PC-3 (cell line): ENCODE measurements at regions not wholly inside any gene's neighbourhood (a gene's known extent, or its start where the extent isn't known, plus 50 kb on each side); places are given as distances from the start of the nearest gene placed in this dataset.

Experiments used
- CTCF ChIP-seq: fragments of 300-600 bp; sonication (generic); conservative IDR thresholded peaks from 2 replicates; pipeline ENCODE4 v1.5.1; 2017; ENCODE audit warnings: antibody characterized with exemption, low read depth, mild to moderate bottlenecking, low read length
- EZH2 ChIP-seq: fragments of 300-600 bp; sonication (generic); IDR thresholded peaks from one replicate; pipeline ENCODE4 v1.6.1; 2017; ENCODE audit warnings: antibody characterized with exemption, mild to moderate bottlenecking, low read length; ENCODE audit not compliant: unreplicated experiment

DNA sequence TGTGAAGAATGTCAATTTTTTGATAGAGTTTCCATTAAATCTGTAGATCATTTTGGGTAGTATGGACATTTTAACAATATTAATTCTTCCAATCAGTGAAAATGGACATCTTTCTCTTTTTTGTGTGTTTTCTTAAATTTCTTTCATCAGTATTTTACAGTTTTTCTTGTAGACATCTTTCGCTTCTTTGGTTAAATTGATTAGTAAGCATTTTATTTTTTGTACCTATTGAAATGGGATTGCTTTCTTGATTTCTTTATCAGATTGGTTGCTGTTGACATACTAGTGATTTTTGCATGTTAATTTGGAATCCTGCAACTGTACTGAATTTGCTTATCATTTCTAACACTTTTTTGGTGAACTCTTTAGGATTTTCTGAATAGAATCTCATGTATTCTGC lies 683.2 kb upstream of the NCAM2 start:
- TF ChIP-seq EZH2 (no peak), CTCF (no peak)
